Esophagus squamous epithelium (tissue), 4 donors: ENCODE measurements at regions not wholly inside any gene's neighbourhood (a gene's known extent, or its start where the extent isn't known, plus 50 kb on each side); places are given as distances from the start of the nearest gene placed in this dataset.

ENCODE experiments used
- POLR2A ChIP-seq, 4 donors: fragments of 450-650 bp; IDR thresholded peaks; one replicate each; pipeline ENCODE4 v1.6.1; 2017; ENCODE audit warnings: antibody characterized with exemption in 4 of 4, mild to moderate bottlenecking in 4 of 4, moderate library complexity in 3 of 4
- TF ChIP-seq, protein P1 (sequence below), 6 experiments: fragments of 450-650 bp in 4 of 6; fragments of 200-600 bp in 2 of 6; sonication (generic) in 2 of 6; IDR thresholded peaks; one replicate each; pipeline ENCODE4 v1.5.1; 2016 to 2019; ENCODE audit warnings: antibody characterized with exemption in 6 of 6, mild to moderate bottlenecking in 4 of 6, moderate library complexity in 4 of 6

DNA sequence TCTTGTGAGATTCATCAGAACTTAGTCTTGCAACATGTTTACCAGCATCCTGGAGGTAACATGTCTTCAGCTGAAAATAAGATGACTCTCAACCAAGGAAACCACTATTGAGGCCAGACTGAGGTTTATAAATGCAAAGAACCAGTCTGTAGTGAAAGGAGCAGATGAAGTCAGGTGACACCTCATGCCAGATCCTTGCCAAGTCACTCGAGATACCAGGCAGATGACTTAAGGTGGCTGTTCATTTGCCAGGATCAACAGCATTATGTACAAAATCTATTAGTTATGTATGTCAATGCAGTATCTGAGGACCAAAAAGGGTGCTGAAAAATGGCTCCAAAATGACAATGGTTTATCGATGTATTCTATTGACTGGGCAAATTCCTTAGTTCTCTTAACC lies 100.0 kb upstream of the SOX6 start:
- TF ChIP-seq, protein P1, sequence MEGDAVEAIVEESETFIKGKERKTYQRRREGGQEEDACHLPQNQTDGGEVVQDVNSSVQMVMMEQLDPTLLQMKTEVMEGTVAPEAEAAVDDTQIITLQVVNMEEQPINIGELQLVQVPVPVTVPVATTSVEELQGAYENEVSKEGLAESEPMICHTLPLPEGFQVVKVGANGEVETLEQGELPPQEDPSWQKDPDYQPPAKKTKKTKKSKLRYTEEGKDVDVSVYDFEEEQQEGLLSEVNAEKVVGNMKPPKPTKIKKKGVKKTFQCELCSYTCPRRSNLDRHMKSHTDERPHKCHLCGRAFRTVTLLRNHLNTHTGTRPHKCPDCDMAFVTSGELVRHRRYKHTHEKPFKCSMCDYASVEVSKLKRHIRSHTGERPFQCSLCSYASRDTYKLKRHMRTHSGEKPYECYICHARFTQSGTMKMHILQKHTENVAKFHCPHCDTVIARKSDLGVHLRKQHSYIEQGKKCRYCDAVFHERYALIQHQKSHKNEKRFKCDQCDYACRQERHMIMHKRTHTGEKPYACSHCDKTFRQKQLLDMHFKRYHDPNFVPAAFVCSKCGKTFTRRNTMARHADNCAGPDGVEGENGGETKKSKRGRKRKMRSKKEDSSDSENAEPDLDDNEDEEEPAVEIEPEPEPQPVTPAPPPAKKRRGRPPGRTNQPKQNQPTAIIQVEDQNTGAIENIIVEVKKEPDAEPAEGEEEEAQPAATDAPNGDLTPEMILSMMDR (IDR thresholded peaks at IDR 0.05): no peak
- no peak for TF ChIP-seq POLR2A (IDR thresholded peaks at IDR 0.05)
